ENCODE measurements at regions not wholly inside any gene's neighbourhood (a gene's known extent, or its start where the extent isn't known, plus 50 kb on each side); places are given as distances from the start of the nearest gene placed in this dataset.
"Not testable (repeated sequence)": the region's sequence is repeated elsewhere in the genome, so short reads cannot be mapped to it uniquely, and the experiment has no call there.

GRCh38 chr17:30663727-30664455 lies 160.6 kb downstream of the CRLF3 start:
- not testable (repeated sequence) for TF ChIP-seq CTCF, POLR2AphosphoS5, POLR2A (IDR thresholded peaks at IDR 0.05)
